GM10248 (cell line): ENCODE measurements at regions not wholly inside any gene's neighbourhood (a gene's known extent, or its start where the extent isn't known, plus 50 kb on each side); places are given as distances from the start of the nearest gene placed in this dataset.

ENCODE experiments used
- CTCF ChIA-PET: fragments of 300-600 bp; sonication (Branson Sonifier 250); formaldehyde crosslinking; extraction: SDS; loops from one replicate; lab custom pipeline; 2021; ENCODE audit warnings: antibody characterized with exemption; lab: Yijun Ruan, JAX
- POLR2A ChIA-PET: fragments of 350-650 bp; sonication (Branson Sonifier 250); formaldehyde crosslinking; extraction: SDS; loops from one replicate; lab custom pipeline; 2020; ENCODE audit warnings: antibody characterized with exemption; lab: Yijun Ruan, JAX
- DNase-seq: peaks from one replicate; pipeline ENCODE4 v3.0.0; 2012; ENCODE audit errors: extremely low spot score
- TF ChIP-seq, protein P1 (sequence below): IDR thresholded peaks from 2 replicates; pipeline ENCODE4 v1.5.1; 2012; ENCODE audit warnings: mild to moderate bottlenecking, low read depth; ENCODE audit errors: extremely low read depth, missing control alignments, control extremely low read depth

GRCh38 chr6:79847426-79847825, 99.9 kb downstream of the ELOVL4 start:
- no peak for DNase-seq
- CTCF ChIA-PET: interaction anchor here (1.0 kb wide), 1 partner anchor 10 kb away, joined by 3 read pairs; no protein-coding TSS in a partner anchor
- POLR2A ChIA-PET: no interaction called here
- TF ChIP-seq, protein P1, sequence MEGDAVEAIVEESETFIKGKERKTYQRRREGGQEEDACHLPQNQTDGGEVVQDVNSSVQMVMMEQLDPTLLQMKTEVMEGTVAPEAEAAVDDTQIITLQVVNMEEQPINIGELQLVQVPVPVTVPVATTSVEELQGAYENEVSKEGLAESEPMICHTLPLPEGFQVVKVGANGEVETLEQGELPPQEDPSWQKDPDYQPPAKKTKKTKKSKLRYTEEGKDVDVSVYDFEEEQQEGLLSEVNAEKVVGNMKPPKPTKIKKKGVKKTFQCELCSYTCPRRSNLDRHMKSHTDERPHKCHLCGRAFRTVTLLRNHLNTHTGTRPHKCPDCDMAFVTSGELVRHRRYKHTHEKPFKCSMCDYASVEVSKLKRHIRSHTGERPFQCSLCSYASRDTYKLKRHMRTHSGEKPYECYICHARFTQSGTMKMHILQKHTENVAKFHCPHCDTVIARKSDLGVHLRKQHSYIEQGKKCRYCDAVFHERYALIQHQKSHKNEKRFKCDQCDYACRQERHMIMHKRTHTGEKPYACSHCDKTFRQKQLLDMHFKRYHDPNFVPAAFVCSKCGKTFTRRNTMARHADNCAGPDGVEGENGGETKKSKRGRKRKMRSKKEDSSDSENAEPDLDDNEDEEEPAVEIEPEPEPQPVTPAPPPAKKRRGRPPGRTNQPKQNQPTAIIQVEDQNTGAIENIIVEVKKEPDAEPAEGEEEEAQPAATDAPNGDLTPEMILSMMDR: no peak

DNA sequence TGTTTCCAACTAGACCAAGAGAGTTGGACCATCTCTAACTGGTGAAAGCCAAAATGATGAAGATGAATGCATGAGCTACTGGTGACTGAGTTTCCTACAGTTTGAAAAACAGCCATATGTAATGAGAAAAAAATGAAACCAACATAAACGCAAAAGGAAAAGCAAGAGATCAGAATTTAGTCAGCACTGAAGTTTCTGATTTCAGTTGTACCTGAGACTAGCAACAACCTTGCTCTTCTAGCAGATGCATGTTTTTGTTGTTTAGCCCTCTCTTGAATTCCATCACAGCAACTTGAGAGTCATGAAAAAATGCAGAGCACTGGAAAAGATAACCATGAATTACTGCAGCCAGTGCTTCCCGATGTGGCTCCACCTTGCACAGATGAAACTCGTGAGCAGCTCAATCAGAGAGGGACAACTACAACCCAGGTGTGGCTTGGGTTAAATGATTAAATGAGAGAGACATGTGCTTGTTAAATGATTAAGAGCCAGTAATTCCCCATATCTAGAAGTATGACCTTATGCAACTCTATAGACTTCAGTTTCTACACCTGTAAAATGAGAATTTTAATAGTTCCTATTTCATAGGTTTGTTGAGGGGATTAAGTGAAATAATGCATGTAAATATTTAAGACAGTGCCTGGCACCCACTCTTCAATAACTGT, 104.8 kb downstream of the ELOVL4 start:
- no peak for DNase-seq
- POLR2A ChIA-PET: no interaction called here
- CTCF ChIA-PET: interaction anchor here (0.8 to 1.5 kb wide), 4 partner anchors 9 to 64 kb away, joined by 3 to 5 read pairs (median 4); no protein-coding TSS in a partner anchor
- TF ChIP-seq, protein P1: no peak

- TF ChIP-seq, protein P1: no peak
- no peak for DNase-seq
- CTCF ChIA-PET: interaction anchor here (0.8 to 1.5 kb wide), 6 partner anchors 9 to 63 kb away, joined by 3 to 5 read pairs (median 3); no protein-coding TSS in a partner anchor
- POLR2A ChIA-PET: no interaction called here
Measured at GRCh38 chr6:79841577-79842375, 105.6 kb downstream of the ELOVL4 start.

- no peak for DNase-seq
- ChIA-PET POLR2A (no interaction called here), CTCF (interaction anchor here (1.3 kb wide), 2 partner anchors 25 to 31 kb away, joined by 4 to 5 read pairs; no protein-coding TSS in a partner anchor)
- TF ChIP-seq, protein P1: no peak
Measured at GRCh38 chr6:79838851-79839250, 108.5 kb downstream of the ELOVL4 start.

- no peak for DNase-seq
- POLR2A ChIA-PET: no interaction called here
- CTCF ChIA-PET: interaction anchor here (2.1 kb wide), 1 partner anchor 8 kb away, joined by 5 read pairs; no protein-coding TSS in a partner anchor
- TF ChIP-seq, protein P1: no peak
Measured at GRCh38 chr6:79833964-79834284, 113.4 kb downstream of the ELOVL4 start.

DNA sequence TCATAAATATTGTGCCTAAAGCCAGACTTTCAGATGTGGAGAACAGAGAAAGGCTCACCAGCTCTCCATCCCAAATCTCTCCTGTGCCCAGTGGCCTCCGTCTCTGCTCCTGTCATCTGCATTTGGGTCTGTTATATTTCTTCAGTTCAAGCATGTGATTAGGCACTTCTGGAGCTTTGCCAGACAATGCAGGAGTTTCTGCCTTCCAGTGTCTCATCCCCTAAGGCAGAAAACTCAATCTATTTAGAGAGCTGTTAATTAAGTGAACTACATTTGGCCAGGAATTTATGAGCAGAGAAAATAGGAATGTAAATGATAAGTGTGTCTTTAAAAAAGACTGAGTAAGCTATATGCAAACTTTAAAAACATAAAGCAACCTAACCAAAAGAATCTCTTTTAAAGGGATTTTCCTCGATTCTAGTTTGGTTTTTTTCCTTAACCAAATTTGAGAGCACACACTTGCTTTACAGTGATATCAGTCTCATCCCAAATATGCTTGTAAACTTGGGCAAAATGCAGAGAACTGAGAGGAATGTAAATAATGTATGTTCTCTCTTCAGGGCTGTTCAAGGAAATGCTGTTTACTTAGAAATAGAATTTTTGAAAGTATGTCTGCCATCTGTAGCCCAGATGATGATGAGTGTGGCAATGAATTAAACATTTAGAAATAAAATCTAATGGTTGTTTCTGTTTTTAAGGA, 113.9 kb downstream of the ELOVL4 start:
- no peak for DNase-seq
- ChIA-PET CTCF (interaction anchor here (1.1 to 2.1 kb wide), 4 partner anchors 9 to 35 kb away, joined by 3 to 8 read pairs (median 4); no protein-coding TSS in a partner anchor), POLR2A (no interaction called here)
- TF ChIP-seq, protein P1: no peak
